ENCODE measurements at regions not wholly inside any gene's neighbourhood (a gene's known extent, or its start where the extent isn't known, plus 50 kb on each side); places are given as distances from the start of the nearest gene placed in this dataset.

- no peak for DNase-seq
These were observed 61.3 kb upstream of the VCX2 start for GRCh38 chrX:8232406-8232805.

GRCh38 chrX:8233091-8233490, 62.0 kb upstream of the VCX2 start:
- DNase-seq = no peak

- DNase-seq = no peak
These were observed 64.0 kb upstream of the VCX2 start for GRCh38 chrX:8235026-8235425.

GRCh38 chrX:8237718-8238117, 66.7 kb upstream of the VCX2 start:
- DNase-seq = no peak

- no peak for DNase-seq
These were observed 71.5 kb upstream of the VCX2 start for GRCh38 chrX:8242431-8243020.

GRCh38 chrX:8244301-8244700, 73.2 kb upstream of the VCX2 start:
- DNase-seq = no peak

GRCh38 chrX:8245411-8245810, 74.3 kb upstream of the VCX2 start:
- DNase-seq = peak; percentile 32

- no peak for DNase-seq
These were observed 82.0 kb upstream of the VCX2 start for GRCh38 chrX:8253096-8253495.

GRCh38 chrX:8254401-8254800, 83.3 kb upstream of the VCX2 start:
- no peak for DNase-seq

- no peak for DNase-seq
These were observed 101.8 kb upstream of the VCX2 start for GRCh38 chrX:8272821-8273220.

- no peak for DNase-seq
These were observed 102.4 kb upstream of the VCX2 start for GRCh38 chrX:8273451-8273895.

GRCh38 chrX:8274170-8274569, 103.1 kb upstream of the VCX2 start:
- DNase-seq = no peak

GRCh38 chrX:8278557-8278956, 107.5 kb upstream of the VCX2 start:
- DNase-seq = no peak

- DNase-seq = no peak
These were observed 108.3 kb upstream of the VCX2 start for GRCh38 chrX:8279323-8279722.

GRCh38 chrX:8284131-8284530, 113.1 kb upstream of the VCX2 start:
- DNase-seq = no peak

- DNase-seq = no peak
These were observed 117.5 kb upstream of the VCX2 start for GRCh38 chrX:8288590-8288989.

- DNase-seq = no peak
These were observed 118.5 kb upstream of the VCX2 start for GRCh38 chrX:8289523-8289922.

GRCh38 chrX:8297766-8298165, 126.7 kb upstream of the VCX2 start:
- no peak for DNase-seq

GRCh38 chrX:8304668-8305067, 133.6 kb upstream of the VCX2 start:
- no peak for DNase-seq

- no peak for DNase-seq
These were observed 134.3 kb upstream of the VCX2 start for GRCh38 chrX:8305350-8305749.

GRCh38 chrX:8306291-8306925, 135.3 kb upstream of the VCX2 start:
- DNase-seq = no peak

- DNase-seq = no peak
These were observed 139.3 kb upstream of the VCX2 start for GRCh38 chrX:8310409-8310808.

GRCh38 chrX:8313844-8314243, 142.8 kb upstream of the VCX2 start:
- no peak for DNase-seq

- no peak for DNase-seq
These were observed 143.8 kb upstream of the VCX2 start for GRCh38 chrX:8314881-8315280.

GRCh38 chrX:8319359-8319758, 145.3 kb upstream of the VCX3B start:
- DNase-seq = no peak
